Ramos (cell line): ENCODE measurements at regions not wholly inside any gene's neighbourhood (a gene's known extent, or its start where the extent isn't known, plus 50 kb on each side); places are given as distances from the start of the nearest gene placed in this dataset.
"Not testable (repeated sequence)": the region's sequence is repeated elsewhere in the genome, so short reads cannot be mapped to it uniquely, and the experiment has no call there.

Experiments
- in situ Hi-C: fragments of 300-500 bp; cut with MboI; formaldehyde crosslinking; loops from one replicate; pipeline ENCODE4 v1.14.3; 2022; ENCODE audit warnings: low sequenced_read_pairs; ENCODE audit not compliant: unreplicated experiment

DNA sequence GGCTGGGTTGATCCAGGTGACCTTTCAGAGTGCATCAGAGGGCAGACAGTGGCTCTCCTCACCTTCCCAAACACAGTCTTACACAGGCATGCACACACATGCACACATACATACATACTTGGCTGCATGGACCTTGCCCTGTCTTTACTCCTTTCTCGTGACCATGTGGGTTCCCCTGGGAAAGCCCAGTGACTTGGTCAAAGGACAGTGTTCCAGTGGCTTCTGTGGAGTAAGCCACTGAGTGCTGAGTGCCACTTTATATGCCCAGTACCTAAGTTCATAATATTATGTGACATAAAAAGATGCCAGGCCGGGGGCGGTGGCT is 249.4 kb downstream of the MYCN start:
- in situ Hi-C loops = no loop called here

DNA sequence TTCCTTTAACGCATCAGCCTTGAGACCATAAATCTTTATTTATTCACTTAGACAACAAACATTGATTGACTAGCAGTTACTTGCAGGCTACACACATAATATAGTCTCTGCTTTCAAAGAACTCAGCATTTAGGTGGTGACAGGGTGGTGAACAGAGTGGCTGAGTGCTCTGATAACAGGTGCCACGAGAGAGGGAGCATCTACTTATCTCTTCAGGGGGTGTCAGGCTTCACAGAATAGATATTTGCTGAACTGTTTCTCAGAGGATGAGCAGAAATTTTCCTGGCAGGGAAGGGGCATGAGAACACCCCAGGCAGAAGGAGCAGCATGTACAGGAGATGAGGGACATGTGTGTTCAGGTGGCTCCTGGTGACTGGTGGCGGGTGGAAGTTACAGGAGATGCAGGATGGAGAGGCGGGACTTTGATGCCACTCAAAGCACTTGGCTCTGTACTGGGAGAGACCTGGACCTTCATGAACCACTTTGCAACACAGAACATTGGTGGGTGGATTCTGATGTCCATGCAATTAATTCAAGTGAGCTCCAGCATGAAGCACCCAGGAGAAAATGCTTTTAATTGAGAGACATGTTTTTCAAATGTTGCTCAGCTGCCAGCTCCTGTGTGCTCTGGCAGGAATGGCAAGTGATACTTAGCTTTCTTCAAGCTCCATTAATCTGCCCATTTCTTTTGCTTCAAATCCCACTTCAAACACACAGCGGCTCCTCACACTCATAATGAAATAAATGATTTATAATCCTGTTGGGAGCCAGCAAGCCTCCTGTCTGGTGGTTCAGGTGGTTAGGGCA is 248.9 kb downstream of the MYCN start:
- in situ Hi-C loops = no loop called here

DNA sequence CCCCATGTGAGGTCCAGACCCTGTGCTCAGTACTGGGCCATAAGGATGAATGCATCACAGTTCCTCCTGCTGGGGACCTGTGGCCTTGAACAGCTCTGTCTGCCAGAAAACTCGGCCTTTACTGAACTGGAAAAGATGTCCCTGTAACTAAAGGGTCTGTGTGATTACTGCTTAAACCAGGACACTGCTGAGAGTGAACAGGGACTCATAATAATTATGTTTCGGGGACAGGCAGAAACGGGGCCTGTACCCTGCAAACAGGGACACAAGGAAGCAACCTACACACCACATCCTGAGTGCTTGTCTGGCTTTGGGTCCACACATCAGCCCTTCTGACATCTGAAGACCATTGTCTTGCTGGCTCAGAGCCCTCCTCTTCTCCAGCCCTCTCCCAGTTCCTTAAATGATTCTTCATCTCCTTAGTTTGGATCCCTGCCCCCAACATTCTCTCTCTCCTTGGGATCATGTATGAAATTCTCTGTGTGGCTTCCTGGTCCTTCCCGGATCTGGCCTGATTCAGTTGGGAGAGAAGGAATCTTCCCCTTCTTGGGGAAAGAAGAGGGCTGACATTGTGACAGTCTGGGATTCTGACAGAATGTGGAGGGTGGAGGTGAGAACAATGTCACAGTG is 248.0 kb downstream of the MYCN start:
- in situ Hi-C loops = no loop called here

DNA sequence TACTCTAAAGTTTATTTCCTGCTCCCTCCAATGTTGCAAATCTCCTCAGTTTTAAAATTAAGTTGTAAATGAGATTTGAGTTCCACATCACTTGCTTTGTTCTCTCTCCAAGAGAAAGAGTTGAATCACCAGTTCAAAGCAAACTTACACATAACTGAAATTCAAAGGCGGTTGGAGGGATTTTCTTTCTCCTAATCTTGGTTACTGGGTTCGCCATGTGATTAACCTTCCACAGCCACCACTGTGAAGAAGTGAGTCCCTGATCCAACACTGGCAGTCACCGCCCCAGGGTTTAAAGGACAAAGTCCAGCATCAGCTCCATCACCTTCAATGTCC is 247.1 kb downstream of the MYCN start:
- in situ Hi-C loops = no loop called here

DNA sequence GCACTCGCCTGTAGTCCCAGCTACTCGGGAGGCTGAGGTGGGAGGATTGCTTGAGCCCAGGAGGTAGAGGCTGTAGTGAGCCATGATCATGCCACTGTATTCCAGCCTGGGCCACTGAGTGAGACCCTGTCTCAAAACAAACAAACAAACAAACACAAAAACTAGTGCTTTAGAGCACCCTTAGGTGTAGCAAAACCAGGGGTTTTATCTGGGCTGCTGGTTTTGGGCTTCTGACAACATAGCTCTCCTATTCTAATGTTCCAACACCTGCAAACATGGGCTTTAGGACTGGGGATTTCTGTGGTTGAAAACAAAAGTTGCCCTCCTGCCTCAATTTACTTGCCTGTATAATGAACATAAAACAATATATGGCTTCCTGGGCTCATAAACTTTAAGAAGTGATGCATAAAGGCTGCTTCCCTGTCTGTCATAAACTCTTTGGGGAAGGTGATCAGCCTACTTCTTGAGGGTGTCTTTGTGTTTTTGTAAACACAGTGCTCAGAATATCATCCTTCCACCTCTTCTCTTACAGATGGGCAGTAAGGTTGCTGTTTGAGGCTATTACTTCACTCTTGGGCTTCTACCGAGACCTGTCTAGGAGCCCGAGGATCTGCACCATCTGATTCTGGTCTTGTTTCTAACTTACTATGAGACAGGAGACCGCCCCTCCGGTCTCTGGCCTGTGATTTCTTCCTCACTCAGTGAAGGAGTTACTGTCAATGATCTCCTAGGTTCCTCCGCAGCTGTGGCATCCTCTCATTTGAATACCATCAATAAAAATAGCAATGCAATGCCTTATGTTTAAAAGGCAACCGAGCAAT is 246.5 kb downstream of the MYCN start:
- in situ Hi-C loops = no loop called here

DNA sequence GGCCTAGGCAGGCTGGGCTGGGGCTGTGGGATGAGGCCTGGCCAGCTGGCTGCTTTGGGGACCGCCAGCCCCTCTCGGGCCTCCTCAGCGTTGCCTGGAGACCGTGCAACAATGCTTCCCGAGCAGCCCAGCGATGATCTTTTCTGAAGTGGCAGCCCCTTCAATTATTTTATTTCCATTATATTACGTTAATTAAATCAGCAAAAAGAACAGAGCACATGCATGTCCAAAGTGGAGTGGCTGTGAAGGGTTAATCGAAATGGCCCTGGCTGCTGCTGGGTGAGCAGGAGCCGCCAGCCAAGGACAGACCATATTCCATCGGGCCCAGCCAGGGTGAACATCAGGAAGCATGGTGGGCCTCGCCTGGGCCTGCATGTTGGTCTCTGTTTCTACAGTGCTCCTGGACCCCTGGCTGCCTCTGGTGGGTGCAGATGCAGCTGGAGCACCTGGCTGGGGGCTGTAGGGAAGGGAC is 245.5 kb downstream of the MYCN start:
- in situ Hi-C loops = no loop called here

DNA sequence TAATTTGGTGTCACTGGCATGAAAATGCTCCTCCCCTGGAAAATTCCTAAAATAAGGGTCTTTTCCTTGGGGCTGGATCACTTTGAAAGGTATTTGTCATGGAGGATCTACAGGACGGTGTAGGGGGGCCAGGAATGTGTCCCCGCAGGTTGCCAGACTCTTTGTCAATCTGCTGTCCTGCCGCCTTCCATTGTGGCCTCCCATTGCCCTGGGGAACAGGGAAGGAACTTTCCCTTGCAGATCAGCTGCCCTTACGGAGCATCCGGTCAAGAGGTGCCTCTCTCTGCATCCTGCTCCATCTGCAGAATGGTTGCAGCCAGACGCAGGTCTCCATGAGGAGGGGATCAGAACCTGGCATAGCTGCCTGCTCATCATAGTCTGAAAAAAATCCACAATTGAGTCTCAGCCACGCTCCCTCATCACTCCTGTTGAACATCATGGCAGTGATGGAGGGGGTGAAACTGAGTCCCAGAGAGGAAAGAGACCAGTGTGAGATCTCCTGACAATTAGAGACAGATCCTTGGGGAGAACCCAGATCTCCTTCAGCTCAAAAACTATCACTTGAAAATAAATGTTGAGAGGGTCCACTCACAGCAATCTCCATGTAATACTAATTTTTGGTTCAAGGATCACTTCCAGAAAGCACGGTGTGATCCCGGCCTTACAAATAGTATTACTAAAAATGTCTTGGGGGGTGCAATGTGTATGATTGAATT is 244.8 kb downstream of the MYCN start:
- in situ Hi-C loops = no loop called here

DNA sequence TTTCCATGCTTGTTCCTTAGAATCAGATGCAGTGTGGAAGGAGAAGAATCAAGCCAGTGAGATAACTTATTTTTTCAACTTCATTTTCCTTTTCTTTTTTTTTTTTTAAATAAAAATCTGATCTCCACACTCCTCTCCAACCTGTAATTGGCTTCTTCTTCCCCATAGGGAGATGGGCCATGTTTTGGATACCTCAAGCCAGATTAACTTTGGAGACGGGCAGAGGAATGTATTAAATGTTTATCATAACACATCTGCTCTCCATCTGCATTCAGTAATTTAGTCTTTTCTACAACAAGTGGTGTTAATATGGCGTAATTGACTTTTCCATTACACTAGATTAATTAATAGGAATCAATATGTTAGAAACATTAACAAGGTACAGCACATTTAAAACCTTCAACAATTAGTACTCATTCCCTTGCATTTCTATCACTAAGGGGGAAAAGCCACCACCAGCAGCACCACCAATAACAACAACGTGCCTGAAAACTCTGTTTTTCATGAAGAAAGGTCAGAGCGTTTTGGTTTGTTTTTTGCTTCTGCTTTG is 244.1 kb downstream of the MYCN start:
- in situ Hi-C loops = no loop called here

DNA sequence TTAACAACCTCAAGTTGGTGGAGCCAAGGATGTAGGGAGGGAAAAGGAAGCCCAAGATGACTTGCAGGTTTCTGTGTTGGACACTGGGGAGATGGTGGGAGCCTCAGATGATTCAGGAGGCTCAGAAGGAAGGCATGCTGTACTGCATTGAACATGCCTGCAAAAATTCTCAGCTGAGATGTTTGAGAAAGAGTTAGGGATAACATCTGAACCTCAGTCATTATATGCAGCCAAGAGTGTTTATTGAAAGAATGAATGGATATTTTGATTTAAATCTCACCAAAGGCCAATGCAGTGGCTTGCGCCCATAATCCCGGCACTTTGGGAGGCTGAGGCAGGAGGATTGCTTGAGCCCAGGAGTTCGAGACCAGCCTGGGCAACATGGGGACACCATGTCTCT is 243.0 kb downstream of the MYCN start:
- in situ Hi-C loops = no loop called here

DNA sequence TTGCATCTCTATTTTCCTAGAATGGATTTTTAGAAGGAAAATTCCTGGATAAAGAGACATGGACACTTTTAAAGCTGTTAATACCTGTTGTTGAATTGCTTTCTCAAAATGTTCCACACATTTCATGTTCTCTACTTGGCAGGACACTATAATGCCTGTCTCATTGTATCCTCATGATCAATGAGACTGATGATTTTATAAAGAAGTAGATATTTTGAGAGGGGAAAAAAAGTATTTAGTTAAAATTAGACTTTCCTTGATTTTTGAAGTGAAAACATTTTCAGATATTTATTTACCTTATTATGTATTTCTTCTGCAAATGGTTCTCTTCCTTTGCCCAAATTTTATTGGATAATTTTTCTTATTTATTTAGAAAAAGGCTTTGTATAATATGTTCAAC is 242.5 kb downstream of the MYCN start:
- in situ Hi-C loops = no loop called here

DNA sequence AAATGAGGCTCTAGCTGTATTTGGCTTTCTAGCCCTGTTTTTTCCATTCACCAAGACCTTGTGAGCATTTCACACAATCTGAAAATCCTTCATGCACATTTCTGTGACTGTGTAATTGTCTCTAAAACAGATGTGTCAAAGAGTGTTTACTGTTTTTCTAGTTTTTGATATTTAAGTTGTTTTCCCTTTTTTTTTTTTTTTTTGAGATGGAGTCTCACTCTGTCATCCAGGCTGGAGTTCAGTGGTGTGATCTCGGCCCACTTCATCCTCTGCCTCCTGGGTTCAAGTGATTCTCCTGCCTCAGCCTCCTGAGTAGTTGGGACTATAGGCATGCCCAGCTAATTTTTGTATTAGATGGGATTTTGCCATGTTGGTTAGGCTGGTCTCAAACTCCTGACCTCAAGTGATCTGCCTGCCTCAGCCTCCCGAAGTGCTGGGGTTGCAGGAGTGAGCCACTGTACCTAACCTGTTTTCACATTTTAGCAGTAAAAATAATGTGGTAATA is 242.0 kb downstream of the MYCN start:
- in situ Hi-C loops = not testable (repeated sequence)

DNA sequence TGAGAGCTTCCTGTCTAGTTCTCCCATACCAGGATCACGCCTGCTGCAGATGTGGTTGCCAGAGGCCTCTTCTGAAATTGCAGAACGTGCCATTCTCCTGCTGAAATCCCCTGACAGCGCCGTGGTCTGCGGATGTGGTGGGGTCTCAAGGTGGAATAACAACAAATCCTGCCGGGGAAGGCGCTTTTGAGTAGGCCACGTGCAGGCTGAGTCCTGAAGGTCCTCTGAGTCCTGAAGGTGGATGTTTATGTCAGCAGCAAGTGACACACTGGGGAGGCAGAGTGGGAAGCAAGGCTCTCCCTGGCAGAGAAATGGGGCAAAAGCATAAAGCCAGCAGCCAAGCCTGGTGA is 241.4 kb downstream of the MYCN start:
- in situ Hi-C loops = no loop called here

DNA sequence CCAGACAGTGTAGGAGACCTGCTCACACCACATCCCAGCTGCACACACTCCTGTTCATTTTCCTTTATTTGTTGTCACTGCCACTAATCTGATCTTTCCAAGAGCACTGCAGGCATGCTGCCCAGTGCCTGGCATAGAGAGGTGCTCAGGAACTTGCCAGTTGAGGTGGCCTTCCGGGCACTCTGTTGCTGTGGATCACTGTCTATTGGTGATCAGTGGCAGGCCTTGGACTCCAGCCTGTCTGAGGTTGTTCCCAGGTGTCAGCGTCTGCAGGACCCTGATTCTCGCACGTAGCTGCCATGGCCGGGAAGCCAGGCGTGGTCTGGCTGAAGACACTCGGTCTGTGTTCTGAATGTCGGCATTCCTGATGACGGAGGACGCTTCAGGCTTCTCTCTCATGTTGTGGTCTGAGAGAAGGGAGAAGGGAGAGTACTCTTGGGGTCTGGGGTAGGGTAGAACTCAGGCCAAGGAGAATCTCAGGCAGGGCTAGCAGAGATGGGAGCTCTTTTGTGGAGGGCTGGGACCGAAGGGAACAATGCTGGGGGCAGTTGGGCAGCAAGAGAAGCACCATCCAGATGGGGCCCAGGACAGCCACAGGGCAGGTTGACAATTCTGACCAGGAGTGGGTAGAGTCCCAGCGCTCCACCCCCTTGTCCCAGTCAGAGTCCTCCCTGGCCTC is 240.9 kb downstream of the MYCN start:
- in situ Hi-C loops = no loop called here

DNA sequence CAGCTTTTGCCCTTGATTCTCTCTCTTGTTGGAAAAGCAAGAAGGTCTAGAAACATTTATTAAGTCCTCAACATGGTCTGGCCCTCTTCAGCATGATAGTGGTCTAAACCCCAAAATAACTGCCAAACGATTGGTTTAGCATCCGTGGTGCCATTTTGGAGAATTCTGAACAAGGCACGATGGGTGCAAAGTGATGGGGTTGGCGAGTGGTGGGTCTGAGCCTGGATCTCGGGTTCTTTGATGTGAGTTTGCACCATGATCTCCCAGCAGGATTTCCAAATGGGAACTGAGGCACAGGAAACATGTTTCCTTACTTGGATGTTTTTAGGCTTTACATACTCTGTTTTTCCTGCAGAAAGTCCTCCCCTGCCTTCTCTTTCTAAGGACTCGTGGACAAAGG is 240.3 kb downstream of the MYCN start:
- in situ Hi-C loops = no loop called here

DNA sequence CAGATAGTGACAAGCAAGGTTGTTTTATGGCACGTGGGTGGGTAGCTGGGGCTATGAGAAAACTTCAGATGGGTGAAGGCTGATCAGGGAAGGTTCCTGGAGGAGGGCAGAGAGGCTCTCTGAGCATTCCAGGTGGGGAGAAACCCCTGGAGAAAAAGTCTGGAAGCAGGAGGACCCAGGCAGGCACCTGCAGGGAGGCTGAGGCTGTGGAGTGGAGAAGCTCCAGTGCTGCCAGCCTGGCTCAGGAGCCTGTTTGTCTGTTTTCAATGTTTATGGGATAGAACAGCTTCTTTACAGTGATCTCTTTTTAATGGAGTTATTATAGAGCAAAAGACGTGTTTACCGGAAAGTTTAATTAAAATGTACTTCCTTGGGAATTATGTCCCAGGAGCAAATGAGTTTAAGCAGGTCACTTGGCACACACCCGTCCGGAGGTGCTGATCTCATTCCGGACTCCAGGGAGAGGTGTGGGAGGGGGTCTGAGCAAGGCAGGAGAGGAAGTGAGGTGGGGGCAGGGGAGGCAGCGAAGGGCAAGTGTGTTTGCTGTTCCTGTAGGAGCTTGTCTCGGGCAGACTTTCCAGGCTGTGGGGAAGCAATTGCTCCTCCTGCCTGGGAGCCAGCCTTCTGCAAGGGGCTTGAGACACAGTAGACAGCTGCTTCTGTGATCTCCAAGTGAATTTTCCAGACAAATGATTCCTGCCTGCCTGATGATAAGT is 239.5 kb downstream of the MYCN start:
- in situ Hi-C loops = no loop called here

DNA sequence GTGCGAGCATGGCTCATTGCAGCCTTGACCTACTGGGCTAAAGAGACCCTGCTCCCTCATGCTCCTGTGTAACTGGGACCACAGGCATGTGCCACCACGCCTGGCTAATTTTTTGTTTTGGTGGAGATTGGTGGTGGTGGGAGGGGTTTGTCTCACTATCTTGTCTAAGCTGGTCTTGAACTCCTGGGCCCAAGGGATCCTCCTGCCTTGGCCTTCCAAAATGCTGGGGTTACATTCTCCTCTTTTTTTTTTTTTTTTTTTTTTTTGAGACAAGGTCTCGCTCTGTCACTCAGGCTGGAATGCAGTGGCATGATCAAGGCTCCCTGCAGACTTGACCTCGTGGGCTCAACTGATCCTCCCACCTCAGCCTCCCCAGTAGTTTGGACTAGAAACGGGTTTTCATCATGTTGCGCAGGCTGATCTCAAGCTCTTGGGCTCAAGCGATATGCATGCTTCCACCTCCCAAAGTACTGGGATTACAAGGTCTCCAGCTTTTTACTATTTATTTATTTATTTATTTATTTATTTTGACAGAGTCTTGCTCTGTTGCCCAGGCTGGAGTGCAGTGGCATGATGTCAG is 238.3 kb downstream of the MYCN start:
- in situ Hi-C loops = no loop called here

DNA sequence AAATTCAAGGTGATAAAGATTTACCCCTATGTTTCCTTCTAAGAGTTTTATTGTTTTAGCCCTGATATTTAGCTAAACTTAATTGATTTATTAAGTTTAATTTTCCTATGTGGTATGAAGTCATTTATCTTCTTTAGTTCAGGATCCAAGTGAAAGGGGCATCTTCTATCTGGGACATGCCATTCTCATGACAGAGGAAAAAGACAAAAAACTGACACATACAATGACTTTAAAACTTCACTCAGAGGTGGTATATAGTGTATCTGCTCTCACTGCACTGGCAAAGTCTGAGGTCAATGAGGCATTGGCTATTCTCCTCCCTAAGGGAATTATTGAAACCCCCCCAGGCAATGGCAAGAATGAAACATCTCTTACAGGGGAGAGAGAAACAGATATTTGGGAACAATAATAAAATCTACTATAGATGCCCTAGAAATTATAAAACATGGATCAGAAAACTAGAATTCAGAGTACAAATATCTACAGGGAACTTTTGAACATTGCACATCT is 237.4 kb downstream of the MYCN start:
- in situ Hi-C loops = no loop called here

DNA sequence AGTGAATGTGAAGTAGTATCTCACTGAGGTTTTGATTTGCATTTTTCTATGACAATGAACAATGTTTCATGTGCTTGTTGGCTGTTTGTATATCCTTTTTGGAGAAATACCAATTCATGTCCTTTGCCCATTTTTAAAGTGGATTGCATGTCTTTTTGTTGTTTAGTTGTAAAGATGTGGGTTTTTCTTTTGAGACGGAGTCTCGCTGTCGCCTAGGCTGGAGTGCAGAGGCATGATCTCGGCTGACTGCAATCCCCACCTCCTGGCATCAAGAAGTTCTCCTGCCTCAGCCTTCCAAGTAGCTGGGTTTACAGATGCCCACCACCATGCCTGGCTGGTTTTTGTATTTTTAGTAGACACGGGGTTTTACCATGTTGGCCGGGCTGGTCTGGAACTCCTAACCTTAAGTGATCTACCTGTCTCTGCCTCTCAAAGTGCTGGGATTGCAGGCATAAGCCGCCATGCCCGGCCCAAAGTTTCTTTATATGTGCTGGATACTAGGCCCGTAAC is 236.7 kb downstream of the MYCN start:
- in situ Hi-C loops = no loop called here
